Keratinocyte (primary cell): ENCODE measurements at regions not wholly inside any gene's neighbourhood (a gene's known extent, or its start where the extent isn't known, plus 50 kb on each side); places are given as distances from the start of the nearest gene placed in this dataset.

Experiments used
- DNase-seq: peaks from one replicate; pipeline ENCODE4 v3.0.0-alpha.2; 2011; ENCODE audit warnings: low read depth, missing footprints, low spot score
- FAIRE-seq: peaks from 2 replicates; lab custom pipeline; 2011; peaks lifted over from hg19 to GRCh38; lab: Jason Lieb, UNC
- H2AFZ ChIP-seq: 2 replicates; pipeline ENCODE4 v1.6.0; 2012; ENCODE audit warnings: low read length, control low read depth, inconsistent platforms; ENCODE audit not compliant: control insufficient read depth
- H3K27ac ChIP-seq: 2 replicates; pipeline ENCODE4 v1.5.1; 2011; ENCODE audit warnings: low read length; ENCODE audit not compliant: control insufficient read depth, insufficient read depth
- H3K27me3 ChIP-seq: 3 replicates; pipeline ENCODE4 v1.6.0; 2011; ENCODE audit warnings: low read length; ENCODE audit not compliant: control insufficient read depth, insufficient read depth; ENCODE audit errors: extremely low read depth
- H3K36me3 ChIP-seq, 2 experiments: 2 replicates in 1 of 2; 3 replicates in 1 of 2; pipeline ENCODE4 v1.5.1; 2011; ENCODE audit warnings: low read length in 2 of 2, mild to moderate bottlenecking in 1 of 2; ENCODE audit not compliant: control insufficient read depth in 2 of 2, insufficient read depth in 2 of 2; ENCODE audit errors: extremely low read depth in 1 of 2
- H3K4me1 ChIP-seq: 3 replicates; pipeline ENCODE4 v1.5.1; 2011; ENCODE audit warnings: low read length; ENCODE audit not compliant: control insufficient read depth, insufficient read depth; ENCODE audit errors: extremely low read depth
- H3K4me2 ChIP-seq: 3 replicates; pipeline ENCODE4 v1.6.0; 2011; ENCODE audit warnings: low read depth, low read length; ENCODE audit not compliant: control insufficient read depth, insufficient read depth; ENCODE audit errors: extremely low read depth
- H3K4me3 ChIP-seq, 3 experiments: fragments of 200-600 bp in 1 of 3; sonication (generic) in 1 of 3; 2 replicates in 2 of 3; 3 replicates in 1 of 3; pipeline ENCODE4 v1.5.1; 2011 to 2016; ENCODE audit warnings: low read length in 3 of 3, mild to moderate bottlenecking in 3 of 3, control low read depth in 2 of 3, inconsistent platforms in 1 of 3, low read depth in 1 of 3, mixed read lengths in 1 of 3, mixed run types in 1 of 3, moderate library complexity in 1 of 3; ENCODE audit not compliant: control insufficient read depth in 2 of 3, insufficient read depth in 2 of 3; ENCODE audit errors: extremely low read depth in 1 of 3
- H3K79me2 ChIP-seq: 2 replicates; pipeline ENCODE4 v1.6.0; 2012; ENCODE audit warnings: low read length; ENCODE audit not compliant: control insufficient read depth, insufficient read depth
- H3K9ac ChIP-seq: 3 replicates; pipeline ENCODE4 v1.6.0; 2011; ENCODE audit warnings: low read length; ENCODE audit not compliant: control insufficient read depth, insufficient read depth; ENCODE audit errors: extremely low read depth
- H3K9me1 ChIP-seq: 3 replicates; pipeline ENCODE4 v1.6.0; 2011; ENCODE audit warnings: low read length; ENCODE audit not compliant: control insufficient read depth, insufficient read depth; ENCODE audit errors: extremely low read depth
- H3K9me3 ChIP-seq: 2 replicates; pipeline ENCODE4 v1.5.1; 2012; ENCODE audit warnings: low read depth, low read length; ENCODE audit not compliant: control insufficient read depth
- H4K20me1 ChIP-seq: 3 replicates; pipeline ENCODE4 v1.6.0; 2011; ENCODE audit warnings: low read length; ENCODE audit not compliant: control insufficient read depth, insufficient read depth; ENCODE audit errors: extremely low read depth
- CTCF ChIP-seq, 3 experiments: IDR thresholded peaks in 1 of 3; conservative IDR thresholded peaks in 1 of 3; optimal IDR thresholded peaks in 1 of 3; 2 replicates in 2 of 3; 3 replicates in 1 of 3; pipeline versions ENCODE3 to v1.5.1; 2011; ENCODE audit warnings: low read length in 3 of 3, mild to moderate bottlenecking in 3 of 3, moderate library complexity in 2 of 3, control low read depth in 1 of 3, inconsistent platforms in 1 of 3; ENCODE audit not compliant: insufficient read depth in 2 of 3; ENCODE audit errors: extremely low read depth in 1 of 3
- EZH2 ChIP-seq: IDR thresholded peaks from one replicate; pipeline ENCODE4 v1.6.1; 2012; ENCODE audit warnings: inconsistent platforms, mild to moderate bottlenecking, low read length, moderate library complexity
- dilution Hi-C: fragments of 300-500 bp; cut with MboI; formaldehyde crosslinking; loops from one replicate; pipeline ENCODE4 v1.7.0; 2020; ENCODE audit warnings: low sequenced_read_pairs; ENCODE audit not compliant: extremely low pct_ligation_motif_present

DNA sequence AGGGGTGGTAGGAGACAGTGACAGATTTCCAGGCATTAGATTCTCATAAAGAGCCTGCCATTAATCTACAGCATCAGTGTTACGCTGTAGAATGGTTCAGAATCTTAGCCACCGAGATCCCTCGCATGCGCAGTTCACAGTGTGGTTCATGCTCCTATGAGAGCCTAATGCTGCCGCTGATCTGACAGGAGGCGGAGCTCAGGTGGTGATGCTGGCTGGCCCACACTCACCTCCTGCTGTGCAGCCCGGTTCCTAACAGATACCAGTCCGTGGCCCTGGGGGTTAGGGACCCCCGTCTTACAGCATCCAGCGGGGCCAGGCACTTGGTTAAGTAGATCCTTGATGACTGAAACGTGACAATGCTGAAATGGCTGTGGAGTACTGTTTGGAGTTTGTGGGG is 163.6 kb upstream of the C1orf21 start:
- Histone ChIP-seq H3K36me3 (no peaks in the 10 kb centered on the region), H3K27me3 (peaks cover 5% of the 10 kb centered on the region), H3K4me2 (no peak overlapping the region), H3K4me1 (no peaks in the 10 kb centered on the region), H2AFZ (no peak overlapping the region), H3K9ac (no peak overlapping the region), H3K79me2 (no peaks in the 10 kb centered on the region), H3K9me3 (no peaks in the 10 kb centered on the region), H3K4me3 (no peak overlapping the region), H4K20me1 (no peaks in the 10 kb centered on the region), H3K9me1 (no peaks in the 10 kb centered on the region), H3K27ac (no peak overlapping the region)
- TF ChIP-seq EZH2 (no peak), CTCF (optimal IDR thresholded peaks at IDR 0.05 in 1 of 3, IDR thresholded peaks at IDR 0.05 in 1 of 3, conservative IDR thresholded peaks at IDR 0.05 in 1 of 3; ENCODE audit: extremely low read depth in 1 of 3, insufficient read depth in 2 of 3, low read length in 3 of 3) (no peak)
- DNase-seq (no peak), FAIRE-seq (no peak)
- dilution Hi-C loops: no loop called here

DNA sequence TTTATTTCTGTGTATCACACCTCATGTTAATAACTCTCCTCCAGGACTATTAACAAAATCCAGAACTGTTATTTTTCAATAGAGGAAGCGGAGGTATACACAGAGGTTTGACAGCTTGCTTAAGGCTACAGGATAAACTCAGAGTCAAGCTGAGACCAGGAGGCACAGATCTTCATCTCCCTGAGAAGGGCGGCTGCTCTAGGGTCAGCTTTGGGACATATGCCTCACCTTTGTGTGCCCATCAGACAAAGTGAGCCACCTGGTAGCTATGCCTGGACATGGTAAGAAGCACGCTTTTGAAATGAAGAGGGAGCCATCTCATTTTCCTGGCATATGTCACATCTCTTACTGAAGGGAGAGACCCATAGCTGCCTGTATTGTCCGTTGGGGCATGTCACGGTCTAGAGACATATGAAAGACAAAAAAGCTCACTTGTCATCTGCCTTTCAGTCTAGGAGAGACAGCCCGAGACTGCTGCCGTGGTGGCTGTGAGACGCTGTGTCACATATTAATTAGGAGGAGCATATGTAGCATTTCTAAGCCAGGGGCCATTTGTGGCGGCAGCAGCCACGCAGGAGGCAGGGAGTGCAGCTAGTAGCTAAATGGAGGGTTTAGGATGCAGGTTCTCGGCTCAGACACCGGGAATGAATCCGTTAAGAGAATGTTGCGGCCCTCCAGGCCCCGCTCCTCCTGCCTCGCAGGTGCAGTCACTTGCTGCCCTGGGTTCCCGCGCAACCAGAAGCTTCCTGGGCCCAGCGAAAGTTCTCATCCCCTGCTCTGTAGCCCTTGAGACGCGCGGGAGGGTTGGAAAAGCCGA is 161.3 kb upstream of the C1orf21 start:
- Histone ChIP-seq H3K9ac (no peak overlapping the region), H3K4me2 (no peak overlapping the region), H3K27ac (no peak overlapping the region), H2AFZ (no peak overlapping the region), H3K36me3 (no peaks in the 10 kb centered on the region), H3K4me3 (no peak overlapping the region), H3K79me2 (no peaks in the 10 kb centered on the region), H3K27me3 (peaks cover 5% of the 10 kb centered on the region), H3K4me1 (no peaks in the 10 kb centered on the region), H3K9me3 (no peaks in the 10 kb centered on the region), H3K9me1 (no peaks in the 10 kb centered on the region), H4K20me1 (no peaks in the 10 kb centered on the region)
- FAIRE-seq (no peak), DNase-seq (no peak)
- dilution Hi-C loops: no loop called here
- TF ChIP-seq EZH2 (no peak), CTCF (optimal IDR thresholded peaks at IDR 0.05 in 1 of 3, IDR thresholded peaks at IDR 0.05 in 1 of 3, conservative IDR thresholded peaks at IDR 0.05 in 1 of 3; ENCODE audit: extremely low read depth in 1 of 3, insufficient read depth in 2 of 3, low read length in 3 of 3) (no peak)
